DMS79 treated with DMSO at 0.1 percent for 48 hours (cell line): ENCODE measurements at regions not wholly inside any gene's neighbourhood (a gene's known extent, or its start where the extent isn't known, plus 50 kb on each side); places are given as distances from the start of the nearest gene placed in this dataset.

Experiments
- DNase-seq: peaks from one replicate; lab custom pipeline; 2025; lab: John Stamatoyannopoulos, UW

DNA sequence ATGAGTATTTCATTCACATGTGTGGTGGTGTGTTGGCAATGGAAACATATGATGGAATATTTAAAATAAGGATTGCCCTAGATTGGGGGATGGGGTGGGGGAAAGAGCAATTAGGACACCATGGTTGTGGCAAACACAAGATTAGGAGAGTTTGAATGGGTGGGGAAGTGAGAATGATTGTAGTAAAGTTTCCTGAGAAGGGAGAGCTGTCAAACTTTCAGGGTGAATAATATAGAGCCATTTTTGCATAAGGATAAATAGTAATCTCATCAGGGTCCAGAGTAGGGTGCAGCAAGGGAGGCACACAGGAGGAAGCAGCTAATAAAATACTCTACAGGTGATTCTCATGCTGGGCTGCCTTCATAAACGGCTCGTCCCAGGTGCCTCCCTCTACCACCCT lies 294.9 kb upstream of the MARCKS start:
- no peak for DNase-seq

DNA sequence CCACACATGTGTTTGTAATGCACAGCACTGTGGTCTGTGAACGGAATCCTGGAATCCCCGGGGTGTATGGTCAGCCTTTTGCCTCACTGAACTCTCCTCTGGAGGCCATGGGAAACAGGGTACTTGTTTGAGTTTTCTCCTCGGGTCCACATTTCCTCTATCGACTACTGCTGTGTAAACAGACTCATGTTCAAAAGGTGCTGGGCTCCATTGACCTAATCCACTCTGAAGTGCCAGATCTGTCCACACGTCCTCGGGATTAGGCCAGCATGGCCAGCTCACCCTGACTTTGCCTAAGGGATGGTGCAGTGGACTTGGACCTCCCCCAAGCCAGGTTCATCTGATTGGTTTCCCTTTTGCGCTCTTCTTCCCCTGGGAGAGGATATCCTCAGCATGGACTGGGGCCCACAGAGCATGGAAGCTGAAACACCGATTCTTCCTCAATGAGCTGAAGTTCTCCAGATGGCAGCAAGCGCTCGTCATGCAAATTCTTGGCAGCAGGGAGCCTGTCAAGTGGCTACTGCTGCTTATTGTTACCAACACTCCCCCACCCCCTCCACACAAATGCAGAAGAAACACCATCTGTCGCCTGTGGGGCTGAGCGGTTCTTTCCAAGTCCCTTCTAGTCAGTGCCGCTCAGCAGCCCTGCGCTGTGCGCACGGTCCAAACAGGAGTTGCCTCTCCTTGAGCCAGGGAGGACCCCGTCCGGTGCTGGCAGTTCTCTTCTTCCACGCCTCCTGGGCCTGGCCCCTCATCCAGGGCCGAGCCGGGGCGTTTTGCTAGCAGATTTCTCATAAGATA lies 292.6 kb upstream of the MARCKS start:
- peak; percentile 84 for DNase-seq

DNA sequence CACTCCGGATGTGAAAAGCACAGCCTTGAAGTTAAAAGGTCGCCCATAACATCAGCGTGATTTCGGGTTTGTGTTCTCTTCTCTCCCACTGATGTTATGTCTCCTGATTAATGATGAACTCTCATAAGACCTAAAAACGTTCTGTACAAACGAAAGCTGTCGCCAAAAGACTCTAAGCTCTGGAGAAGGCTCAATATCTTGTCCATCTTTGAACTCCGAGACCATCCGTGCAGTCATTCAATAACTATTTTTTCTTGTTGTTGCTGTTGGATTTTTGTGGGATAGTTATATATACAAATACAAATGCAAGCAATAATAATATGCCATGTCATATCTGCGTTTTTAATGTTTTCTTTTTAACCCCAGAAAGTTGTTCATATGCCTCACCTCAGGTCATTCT lies 291.8 kb upstream of the MARCKS start:
- no peak for DNase-seq

DNA sequence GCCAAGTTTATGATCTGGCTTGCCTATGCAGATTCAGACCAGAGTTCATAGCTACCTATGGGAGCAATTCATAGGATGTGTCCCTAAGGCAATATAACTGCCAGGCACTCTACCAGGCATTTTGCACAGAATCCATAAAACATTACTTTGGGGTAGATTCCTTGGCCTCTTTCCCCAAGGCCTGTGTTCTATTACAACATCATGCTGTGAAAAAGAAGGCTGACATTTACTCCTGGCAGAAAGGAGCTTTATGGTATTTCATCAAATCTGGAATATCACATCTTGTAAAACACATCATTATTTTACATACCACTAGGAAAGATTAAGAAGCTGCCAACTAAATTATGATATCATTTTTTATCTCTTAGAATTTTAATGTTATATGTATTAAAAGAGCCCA lies 287.0 kb upstream of the MARCKS start:
- no peak for DNase-seq

DNA sequence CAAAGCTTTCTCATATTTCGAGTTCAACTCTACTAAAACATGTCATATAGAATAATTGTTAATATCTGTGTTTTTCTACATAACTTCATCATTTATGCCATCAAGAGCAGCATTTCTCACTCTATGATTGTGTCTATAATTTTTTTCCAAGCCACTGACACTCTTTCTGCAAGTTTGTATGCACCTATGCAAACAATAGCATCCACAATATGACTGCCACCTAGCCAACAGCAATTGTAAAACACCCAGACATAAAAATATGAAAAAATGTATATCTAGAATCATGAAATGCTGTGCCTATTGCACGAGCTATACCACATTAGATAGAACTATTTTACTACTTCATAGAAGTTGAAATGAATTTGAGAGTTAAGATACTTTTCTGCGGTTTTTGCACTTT lies 286.5 kb upstream of the MARCKS start:
- no peak for DNase-seq

DNA sequence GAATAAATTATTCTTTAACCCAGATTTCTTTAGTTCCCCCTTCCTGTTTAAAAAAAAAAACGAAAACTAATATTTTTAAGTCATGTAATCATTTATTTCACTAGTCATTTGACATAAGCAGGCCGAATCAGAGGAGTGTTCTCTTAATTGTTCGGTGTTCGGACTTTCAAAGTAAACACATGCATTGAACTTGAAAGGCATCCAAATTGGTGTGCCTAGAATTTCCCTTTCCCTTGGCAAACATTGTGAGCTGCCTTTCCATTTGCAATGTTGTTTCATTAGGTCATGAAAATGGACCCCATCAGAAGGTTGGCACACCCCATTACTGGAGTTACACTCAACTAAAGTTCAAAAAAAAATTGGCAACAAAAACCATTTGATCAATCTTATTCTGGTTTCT lies 283.0 kb upstream of the MARCKS start:
- no peak for DNase-seq

DNA sequence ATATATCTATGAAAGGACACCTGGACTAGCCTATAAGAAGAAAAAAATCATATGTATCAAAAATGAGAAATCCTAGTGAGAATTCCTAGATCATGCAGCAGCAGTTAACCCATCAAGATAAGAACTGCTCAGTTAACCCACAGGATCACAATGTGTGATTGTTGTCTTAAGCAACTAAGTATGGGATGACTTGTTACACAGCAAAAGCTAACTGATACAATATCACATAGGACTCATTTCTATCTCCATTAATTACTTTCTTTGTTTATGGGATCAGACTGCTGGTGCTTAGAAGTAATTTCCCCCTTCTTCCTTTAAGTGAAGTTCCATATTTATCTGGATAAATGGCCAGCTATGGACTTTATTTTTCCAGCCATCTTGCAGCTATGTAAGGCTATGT lies 280.8 kb upstream of the MARCKS start:
- no peak for DNase-seq

DNA sequence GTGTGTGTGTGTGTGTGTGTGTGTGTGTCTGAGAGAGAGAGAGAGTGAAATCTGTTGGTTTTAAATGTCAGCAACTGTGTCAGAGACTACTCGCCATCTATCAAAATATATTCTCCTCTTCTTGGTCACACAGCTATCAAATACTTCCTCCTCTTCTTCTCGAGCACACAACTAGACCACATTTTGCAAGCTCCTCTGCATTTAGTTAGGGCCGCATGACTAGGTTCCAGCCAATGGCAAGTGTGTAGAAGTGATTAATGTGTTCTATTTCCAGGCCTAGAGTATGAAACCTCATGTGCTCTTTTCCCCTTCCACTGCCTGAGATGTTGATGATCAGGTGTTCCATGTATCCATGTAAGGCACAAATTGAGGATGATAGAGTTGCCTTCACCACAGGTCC lies 278.5 kb upstream of the MARCKS start:
- no peak for DNase-seq

DNA sequence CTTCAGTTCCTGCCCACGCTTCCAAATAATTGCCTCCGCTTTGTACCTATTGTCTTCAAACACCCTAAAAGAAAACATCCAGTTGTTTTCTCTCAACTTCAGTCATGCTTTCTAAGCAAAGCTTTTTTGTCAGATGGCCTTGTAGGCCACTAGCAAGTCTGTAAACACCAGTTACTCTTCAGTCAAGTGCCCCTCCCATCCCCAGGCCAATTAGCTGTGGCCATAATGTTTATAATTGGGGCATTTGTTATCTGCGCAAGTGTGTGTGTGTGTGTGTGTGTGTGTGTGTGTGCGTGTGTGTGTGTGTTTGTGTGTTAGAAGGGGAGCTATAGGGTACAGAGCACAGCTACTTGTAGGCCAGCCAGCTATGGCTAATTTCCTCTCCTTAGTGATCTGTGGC lies 272.4 kb upstream of the MARCKS start:
- no peak for DNase-seq

DNA sequence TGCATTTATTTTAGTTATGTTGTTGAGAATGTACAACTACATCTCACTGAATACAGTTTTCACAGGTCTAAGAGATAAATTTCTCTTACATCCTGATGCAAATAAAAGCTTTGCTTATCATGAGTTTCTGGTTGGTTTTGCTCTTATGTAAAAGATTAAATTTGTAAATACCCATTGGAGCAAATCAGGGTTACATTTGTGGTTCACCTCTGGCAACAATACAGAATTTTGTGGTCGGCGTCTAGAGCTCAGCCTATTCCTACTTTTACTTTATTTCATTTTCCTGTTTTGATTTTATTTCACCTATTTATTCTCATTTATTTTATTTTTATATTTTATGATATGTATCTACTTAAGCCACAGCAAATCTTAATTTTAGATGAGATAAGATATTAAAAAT lies 271.9 kb upstream of the MARCKS start:
- no peak for DNase-seq

DNA sequence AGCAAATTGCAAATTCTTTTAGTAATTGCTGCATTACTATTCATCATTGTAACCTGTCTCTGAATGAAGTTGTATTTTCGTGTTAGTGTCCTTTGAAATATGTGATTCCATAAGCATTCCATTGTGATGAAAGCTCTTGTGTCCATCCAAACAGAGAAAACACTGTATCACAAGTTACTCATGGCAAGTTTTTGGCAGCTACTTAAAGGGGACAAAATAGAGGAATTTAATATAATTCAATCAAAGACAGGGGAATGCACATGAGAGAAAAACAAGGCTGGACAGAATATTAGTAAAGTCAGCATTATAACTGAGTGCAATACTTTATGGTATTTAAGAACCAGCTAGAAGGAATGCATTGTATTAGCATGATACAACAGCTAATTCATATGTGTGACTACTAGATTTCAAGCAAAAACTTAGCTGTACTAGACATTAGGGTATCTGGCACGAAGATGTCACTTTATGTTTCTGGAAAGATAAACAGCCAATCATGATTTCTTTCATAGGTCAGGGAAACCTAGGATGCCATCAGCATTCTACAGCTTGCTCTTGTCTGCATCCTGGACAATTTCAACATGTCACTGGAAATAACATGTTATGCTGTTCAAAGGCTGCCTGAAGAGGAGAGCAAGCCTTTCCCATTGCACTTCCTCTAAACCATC lies 270.6 kb upstream of the MARCKS start:
- no peak for DNase-seq

DNA sequence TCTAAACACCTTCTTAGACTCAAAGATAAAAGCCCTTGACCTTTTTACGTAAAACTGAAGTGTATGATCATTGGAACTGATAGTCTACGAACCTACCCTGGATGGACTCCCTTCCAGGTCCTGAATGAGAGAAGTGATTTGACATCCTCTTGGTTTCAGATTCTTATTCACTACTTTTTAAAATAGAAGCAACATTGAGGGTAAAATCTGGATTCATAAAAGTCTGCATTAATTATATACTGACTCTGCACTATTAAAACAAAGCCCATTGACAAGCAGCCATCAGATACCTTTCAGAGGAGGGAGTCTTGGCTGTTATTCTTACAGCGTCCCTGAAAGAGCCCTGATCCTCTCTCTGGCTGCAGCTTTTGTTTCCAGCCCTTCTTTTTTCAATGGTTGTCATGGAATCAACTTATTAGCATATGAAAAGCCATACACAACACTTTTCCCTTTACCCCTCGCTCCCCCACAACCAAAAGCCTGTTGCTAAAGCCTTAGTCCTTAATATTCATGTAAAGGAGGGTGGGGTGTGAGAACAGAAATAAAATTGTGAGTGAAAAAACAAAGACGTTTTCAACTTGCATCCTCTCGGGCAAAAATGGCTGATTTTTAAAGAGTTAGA lies 270.0 kb upstream of the MARCKS start:
- no peak for DNase-seq

DNA sequence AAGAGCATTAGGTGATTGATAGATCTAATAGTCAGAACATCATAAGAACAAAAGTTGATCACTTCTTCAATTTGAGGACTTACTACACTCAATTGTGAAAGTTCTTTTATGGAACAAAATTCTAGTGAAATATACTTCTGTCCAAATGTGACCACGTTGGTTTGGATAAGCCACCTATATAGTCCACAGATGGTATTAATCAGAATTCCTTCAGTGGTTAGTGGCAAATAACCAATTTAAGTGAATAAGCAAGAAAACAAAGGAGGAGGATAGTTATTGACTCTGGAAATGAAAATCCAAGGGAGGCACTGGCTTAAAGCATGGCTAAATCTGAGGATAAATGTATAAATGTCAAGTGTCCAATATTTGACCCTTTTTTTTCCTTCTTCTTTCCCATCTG lies 268.5 kb upstream of the MARCKS start:
- DNase-seq = no peak

DNA sequence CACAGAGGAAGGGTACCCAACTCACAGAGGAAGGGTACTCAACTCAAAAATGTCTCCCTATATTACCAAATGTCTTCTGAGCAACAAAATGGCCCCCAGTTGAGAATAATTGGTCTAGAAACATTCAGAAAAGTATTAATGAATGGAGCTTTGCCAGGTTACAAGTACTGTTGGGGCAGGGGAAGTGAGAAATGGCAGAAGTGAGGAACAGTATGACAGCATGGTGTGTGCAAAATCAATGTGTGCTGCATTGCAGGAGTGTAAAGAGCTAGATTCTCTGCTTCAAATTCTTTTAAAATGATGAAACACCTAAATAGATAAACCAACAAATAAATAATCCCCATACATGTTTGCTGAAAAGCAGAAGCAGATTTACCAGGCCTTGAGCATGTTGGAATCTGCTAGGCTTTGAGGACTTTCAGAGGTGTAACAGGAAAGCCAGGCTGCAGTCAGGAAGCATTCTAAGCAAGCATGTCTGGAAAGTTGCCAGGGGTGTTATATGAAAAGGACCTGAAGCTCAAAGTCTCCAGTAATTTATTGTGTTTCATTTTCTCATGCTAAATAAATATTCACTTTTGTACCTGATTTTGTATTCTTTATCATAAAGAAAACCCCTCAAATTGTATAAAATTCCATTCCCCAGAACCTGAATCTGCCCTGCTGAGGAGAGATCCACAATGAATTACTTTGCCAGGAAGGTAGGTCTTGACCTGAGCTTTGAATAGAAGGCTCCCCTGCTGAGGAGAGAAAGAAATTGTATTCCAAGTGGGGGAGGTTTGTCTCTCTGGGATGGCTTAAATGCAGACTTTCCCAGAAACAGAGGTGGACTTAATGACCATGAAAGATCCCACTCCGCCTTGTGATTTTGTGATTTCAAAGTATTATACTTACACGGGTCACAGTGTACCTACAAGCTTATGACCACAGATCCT lies 265.0 kb upstream of the MARCKS start:
- DNase-seq = peak; percentile 72

DNA sequence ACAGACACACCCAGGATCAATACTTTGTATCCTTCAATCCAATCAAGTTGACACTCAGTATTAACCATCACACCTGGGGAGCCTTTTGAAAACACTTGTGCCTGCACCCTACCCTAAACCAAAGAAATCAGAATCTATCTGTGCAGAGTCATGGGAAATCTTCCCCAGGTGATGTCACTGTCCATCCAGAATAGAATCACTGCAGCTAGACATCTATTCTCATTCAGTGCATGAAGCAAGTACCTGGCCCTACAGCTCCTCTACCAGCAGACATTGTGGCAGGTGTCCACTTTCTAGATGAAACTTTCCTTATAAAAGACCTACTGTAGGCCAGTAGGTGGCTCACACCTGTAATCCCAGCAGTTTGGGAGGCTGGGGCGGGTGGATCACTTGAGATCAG lies 262.4 kb upstream of the MARCKS start:
- no peak for DNase-seq

DNA sequence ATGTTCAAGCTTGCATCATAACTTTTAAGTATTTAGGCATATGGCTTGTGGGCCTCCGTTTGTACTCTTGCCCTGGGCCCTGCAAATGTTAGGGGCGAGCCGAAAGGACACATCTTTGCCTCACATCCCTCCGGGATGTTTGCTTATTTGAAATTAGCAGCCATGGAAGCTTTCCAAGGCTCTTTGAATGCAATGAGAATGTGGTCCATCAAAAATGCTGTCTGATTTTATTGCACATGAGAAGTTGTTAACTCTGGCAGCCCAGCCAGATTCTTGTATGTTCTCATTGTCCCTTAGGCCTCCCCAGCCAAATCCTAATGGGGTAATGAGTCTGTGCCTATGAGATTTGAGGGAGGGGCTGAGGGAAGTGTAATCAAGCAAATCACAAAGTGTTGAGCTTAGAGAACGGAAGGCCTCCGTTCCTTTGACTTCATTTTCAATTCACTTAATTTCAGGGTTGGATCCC lies 261.2 kb upstream of the MARCKS start:
- DNase-seq = peak; percentile 10

DNA sequence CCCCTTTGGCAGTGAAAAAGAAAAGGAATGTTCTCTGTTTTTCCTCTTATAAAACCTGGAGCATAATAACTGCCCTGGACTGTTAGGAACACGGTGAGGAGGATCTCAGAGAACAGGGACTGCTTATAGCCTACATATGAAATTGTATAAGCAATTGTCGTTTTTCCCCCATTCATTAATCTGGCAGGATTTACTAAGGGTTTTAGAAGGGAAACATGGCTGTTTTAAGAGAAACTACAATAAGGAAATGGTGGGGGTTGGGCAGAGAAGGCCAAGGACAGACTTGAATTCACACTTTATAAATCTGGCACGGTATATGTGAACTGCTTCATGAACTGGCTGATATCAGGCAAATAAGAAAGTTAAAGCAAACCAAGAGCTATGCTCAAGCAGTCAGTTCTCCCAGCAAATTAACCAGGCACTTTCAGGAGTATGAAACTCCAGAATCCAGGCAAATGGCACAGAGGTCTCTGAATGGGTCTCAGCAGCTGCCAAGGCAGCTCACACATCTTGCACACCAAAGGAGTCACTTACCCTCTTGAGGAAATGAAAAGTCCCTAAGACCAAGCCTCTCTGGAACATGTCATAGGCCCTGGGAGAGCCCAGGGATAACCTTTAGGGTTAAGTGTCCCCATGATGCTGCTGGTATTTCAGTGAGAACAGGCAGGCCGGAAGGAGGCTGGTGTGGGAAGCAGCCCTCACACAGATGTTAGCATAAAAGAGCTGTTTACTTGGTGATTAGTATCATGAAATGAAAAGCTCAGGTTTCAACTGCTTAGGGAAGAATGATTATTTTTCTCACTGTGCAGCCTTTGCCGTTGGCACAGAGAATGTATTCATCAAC lies 260.5 kb upstream of the MARCKS start:
- peak; percentile 14 for DNase-seq

DNA sequence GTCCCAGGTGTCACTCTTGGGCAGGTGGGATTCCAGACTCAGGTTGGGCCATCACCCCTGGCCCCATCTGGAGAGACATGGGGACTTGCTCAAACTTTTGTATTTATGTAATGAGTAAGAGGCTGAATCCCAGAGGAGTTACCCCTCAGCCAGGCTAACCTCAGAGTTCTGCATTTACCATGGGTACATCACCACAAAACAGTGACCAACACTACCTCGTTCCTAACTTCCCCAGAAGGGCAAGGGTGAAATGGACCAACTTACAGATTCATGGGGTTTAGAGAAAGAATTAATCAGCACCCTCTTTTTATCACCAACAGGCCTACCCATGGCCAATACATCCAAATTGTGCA lies 259.9 kb upstream of the MARCKS start:
- no peak for DNase-seq

DNA sequence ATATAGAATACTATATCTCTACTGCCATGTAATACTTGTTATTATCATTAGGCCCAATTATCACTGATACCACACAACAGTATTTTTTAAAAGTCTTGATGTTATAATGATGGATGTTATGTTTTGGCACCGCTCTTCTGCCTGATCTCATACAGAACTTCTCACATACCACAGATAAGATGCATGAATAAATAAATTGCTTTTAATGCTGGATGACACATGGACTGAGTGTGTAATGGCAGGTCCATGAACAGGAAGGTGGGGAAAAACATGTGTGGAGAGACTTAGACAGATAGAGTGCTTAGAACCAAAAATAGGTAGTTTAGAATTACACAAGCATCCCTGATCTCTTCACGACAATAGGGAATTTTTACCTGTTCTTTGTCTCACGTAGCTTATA lies 258.4 kb upstream of the MARCKS start:
- DNase-seq = no peak

DNA sequence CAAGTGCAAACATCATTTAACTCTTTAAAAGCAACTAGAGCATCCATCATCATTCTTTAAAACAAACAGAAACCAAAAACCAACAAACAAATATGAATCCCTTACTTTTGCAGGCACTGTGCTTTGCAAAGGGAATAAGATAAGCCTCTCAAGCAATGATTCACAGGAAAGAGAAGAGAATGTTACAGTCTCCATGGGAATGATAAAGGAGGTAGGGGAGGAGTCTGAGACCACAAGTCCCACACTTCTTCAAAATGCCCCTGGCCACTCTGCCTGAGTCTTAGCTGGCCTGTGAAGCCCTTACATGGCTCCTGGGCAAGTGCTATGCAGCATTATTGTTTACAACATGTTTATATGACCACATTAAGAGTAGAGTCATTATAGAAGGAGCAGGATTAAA lies 257.7 kb upstream of the MARCKS start:
- peak; percentile 54 for DNase-seq
